GM12878 (cell line): ENCODE measurements at regions not wholly inside any gene's neighbourhood (a gene's known extent, or its start where the extent isn't known, plus 50 kb on each side); places are given as distances from the start of the nearest gene placed in this dataset.

Experiments used
- ATAC-seq: fragments of 200-7000 bp; cut with Tn5 transposase; 3 replicates; pipeline ENCODE4 v1.9.1; 2020; ENCODE audit warnings: mild to moderate bottlenecking, moderate library complexity
- BruUV-seq: library from RNA; stranded (reverse); fragments of 400-500 nt; replicated peaks from 2 replicates; lab custom pipeline; 2021; lab: Mats Ljungman, UMichigan
- CTCF ChIA-PET: fragments of 300-600 bp; sonication (Branson Sonifier 250); formaldehyde crosslinking; extraction: SDS; loops from one replicate; lab custom pipeline; 2021; ENCODE audit warnings: inconsistent platforms; lab: Yijun Ruan, JAX
- POLR2A ChIA-PET: fragments of 350-600 bp; formaldehyde crosslinking; extraction: SDS; loops from one replicate; lab custom pipeline; 2021; ENCODE audit warnings: inconsistent platforms; lab: Charles Lee
- RAD21 ChIA-PET: fragments of 300-600 bp; sonication (Branson Sonifier 250); formaldehyde crosslinking; loops from one replicate; lab custom pipeline; 2023; ENCODE audit warnings: antibody characterized with exemption; ENCODE audit not compliant: unreplicated experiment; lab: Charles Lee
- SMC1A ChIA-PET: fragments of 300-600 bp; sonication (Branson Sonifier 250); formaldehyde crosslinking; loops from one replicate; lab custom pipeline; 2023; ENCODE audit not compliant: unreplicated experiment, uncharacterized antibody; lab: Charles Lee
- DNase-seq: peaks from one replicate; pipeline ENCODE4 v3.0.0-alpha.2; 2011; ENCODE audit warnings: low read depth, low spot score
- FAIRE-seq: peaks from 3 replicates; lab custom pipeline; 2011; peaks lifted over from hg19 to GRCh38; lab: Jason Lieb, UNC
- H2AFZ ChIP-seq: 2 replicates; pipeline ENCODE4 v1.6.0; 2011; ENCODE audit warnings: low read depth, low read length, control low read depth; ENCODE audit not compliant: control insufficient read depth
- H3K27ac ChIP-seq: 2 replicates; pipeline ENCODE4 v1.5.1; 2011; ENCODE audit warnings: control low read depth; ENCODE audit not compliant: control insufficient read depth, insufficient read depth
- H3K27me3 ChIP-seq, 2 experiments: replicated peaks in 1 of 2; 2 replicates each; pipeline versions ENCODE4 v1.6.0 to v1.6.1; 2011; ENCODE audit warnings: low read length in 1 of 2; ENCODE audit not compliant: control insufficient read depth in 2 of 2, insufficient read depth in 2 of 2
- H3K36me3 ChIP-seq, 2 experiments: 2 replicates each; pipeline ENCODE4 v1.5.1; 2011; ENCODE audit warnings: low read length in 1 of 2; ENCODE audit not compliant: control insufficient read depth in 2 of 2, insufficient read depth in 2 of 2
- H3K4me1 ChIP-seq: 2 replicates; pipeline ENCODE4 v1.6.1; 2011; ENCODE audit warnings: mild to moderate bottlenecking, low read length, moderate library complexity, mixed read lengths; ENCODE audit not compliant: control insufficient read depth, insufficient read depth
- H3K4me2 ChIP-seq: 2 replicates; pipeline ENCODE4 v1.6.0; 2011; ENCODE audit warnings: control low read depth; ENCODE audit not compliant: control insufficient read depth, insufficient read depth
- H3K4me3 ChIP-seq: fragments of 200-600 bp; sonication (generic); 2 replicates; pipeline ENCODE4 v1.5.1; 2016
- H3K79me2 ChIP-seq: 2 replicates; pipeline ENCODE4 v1.6.0; 2011; ENCODE audit warnings: low read length; ENCODE audit not compliant: control insufficient read depth, insufficient read depth
- H3K9ac ChIP-seq: 2 replicates; pipeline ENCODE4 v1.8.0; 2011; ENCODE audit warnings: low read length, control low read depth, mixed read lengths; ENCODE audit not compliant: control insufficient read depth, insufficient read depth
- H3K9me3 ChIP-seq: replicated peaks from 3 replicates; pipeline ENCODE4 v1.5.1; 2011; ENCODE audit warnings: mild to moderate bottlenecking, low read length; ENCODE audit not compliant: control insufficient read depth, insufficient read depth
- H4K20me1 ChIP-seq: 2 replicates; pipeline ENCODE4 v1.6.0; 2011; ENCODE audit not compliant: control insufficient read depth, insufficient read depth
- ATF3 ChIP-seq: IDR thresholded peaks from 2 replicates; pipeline ENCODE4 v1.6.1; 2011; ENCODE audit warnings: low read depth, mild to moderate bottlenecking, low read length, moderate library complexity, borderline replicate concordance; ENCODE audit errors: extremely low read depth
- BMI1 ChIP-seq: fragments of 450-650 bp; IDR thresholded peaks from 2 replicates; pipeline ENCODE4 v1.6.1; 2016; ENCODE audit warnings: mild to moderate bottlenecking, moderate library complexity, borderline replicate concordance
- FOXK2 ChIP-seq: fragments of 450-650 bp; IDR thresholded peaks from 2 replicates; pipeline ENCODE4 v1.6.1; 2017; ENCODE audit warnings: mild to moderate bottlenecking, moderate library complexity
- IRF3 ChIP-seq: fragments of 450-650 bp; IDR thresholded peaks from 2 replicates; pipeline ENCODE4 v1.6.1; 2014; ENCODE audit warnings: mild to moderate bottlenecking
- SUPT20H ChIP-seq: IDR thresholded peaks from 2 replicates; pipeline ENCODE4 v1.6.1; 2011; ENCODE audit warnings: low read depth, mild to moderate bottlenecking, low read length, moderate library complexity, borderline replicate concordance; ENCODE audit not compliant: control insufficient read depth
- TCF3 ChIP-seq: IDR thresholded peaks from 2 replicates; pipeline ENCODE4 v1.6.1; 2012; ENCODE audit warnings: low read depth, mild to moderate bottlenecking, low read length, borderline replicate concordance; ENCODE audit not compliant: insufficient read depth
- TCF7 ChIP-seq: IDR thresholded peaks from 2 replicates; pipeline ENCODE4 v1.6.1; 2014; ENCODE audit warnings: antibody characterized with exemption, borderline replicate concordance
- YBX1 ChIP-seq: fragments of 450-650 bp; IDR thresholded peaks from 2 replicates; pipeline ENCODE4 v1.6.1; 2016; ENCODE audit warnings: antibody characterized with exemption
- WGBS: methylation state at CpG from one replicate; pipeline ENCODE4 v1.1.6; 2016; ENCODE audit warnings: low lambda C conversion rate; ENCODE audit not compliant: insufficient replicate concordance, insufficient coverage; ENCODE audit errors: missing lambda C conversion rate; 5-methylcytosine and 5-hydroxymethylcytosine counted together
- in situ Hi-C: fragments of 300-500 bp; cut with MboI; formaldehyde crosslinking; loops from 9 replicates; pipeline ENCODE4 v1.14.3; 2018; ENCODE audit warnings: mixed read lengths
- intact Hi-C: fragments of 100-400 bp; cut with micrococcal nuclease; formaldehyde crosslinking; loops from one replicate; pipeline ENCODE4 v1.14.2; 2022; ENCODE audit not compliant: unreplicated experiment
- TF ChIP-seq, protein P1 (sequence below): IDR thresholded peaks from 2 replicates; pipeline ENCODE4 v1.6.1; 2012; ENCODE audit warnings: low read length, inconsistent platforms

GRCh38 chr14:29092121-29092520, 325.5 kb downstream of the FOXG1 start (continued):
- TF ChIP-seq BMI1: no peak
- TF ChIP-seq IRF3: no peak
- TF ChIP-seq, protein P1, sequence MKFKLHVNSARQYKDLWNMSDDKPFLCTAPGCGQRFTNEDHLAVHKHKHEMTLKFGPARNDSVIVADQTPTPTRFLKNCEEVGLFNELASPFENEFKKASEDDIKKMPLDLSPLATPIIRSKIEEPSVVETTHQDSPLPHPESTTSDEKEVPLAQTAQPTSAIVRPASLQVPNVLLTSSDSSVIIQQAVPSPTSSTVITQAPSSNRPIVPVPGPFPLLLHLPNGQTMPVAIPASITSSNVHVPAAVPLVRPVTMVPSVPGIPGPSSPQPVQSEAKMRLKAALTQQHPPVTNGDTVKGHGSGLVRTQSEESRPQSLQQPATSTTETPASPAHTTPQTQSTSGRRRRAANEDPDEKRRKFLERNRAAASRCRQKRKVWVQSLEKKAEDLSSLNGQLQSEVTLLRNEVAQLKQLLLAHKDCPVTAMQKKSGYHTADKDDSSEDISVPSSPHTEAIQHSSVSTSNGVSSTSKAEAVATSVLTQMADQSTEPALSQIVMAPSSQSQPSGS: no peak
- no peak for TF ChIP-seq TCF7
- TF ChIP-seq YBX1: no peak
- no peak for TF ChIP-seq ATF3

- 0% methylated on average over 1 of the region's 1 CpG for WGBS
- no peak for DNase-seq
- no peak for ATAC-seq
- Histone ChIP-seq H3K36me3 (no peaks in the 10 kb centered on the region), H3K9ac (no peak overlapping the region), H3K27ac (no peak overlapping the region), H3K4me2 (no peak overlapping the region), H3K27me3 (no peaks in the 10 kb centered on the region), H3K4me3 (no peak overlapping the region), H3K79me2 (no peaks in the 10 kb centered on the region), H3K9me3 (no peaks in the 10 kb centered on the region), H4K20me1 (no peaks in the 10 kb centered on the region), H2AFZ (no peak overlapping the region), H3K4me1 (no peaks in the 10 kb centered on the region)
- TF ChIP-seq FOXK2: no peak
- no peak for TF ChIP-seq TCF3
- TF ChIP-seq SUPT20H: no peak
- ChIA-PET CTCF (interaction anchor here (0.6 kb wide), 1 partner anchor 18 kb away, joined by 3 read pairs; no protein-coding TSS in a partner anchor), RAD21 (no interaction called here), POLR2A (no interaction called here), SMC1A (no interaction called here)
- intact Hi-C loops (no loop called here), in situ Hi-C loops (no loop called here)
- no peak for FAIRE-seq
- no TSS peak for BruUV-seq
Observed at GRCh38 chr14:29097476-29097875, 330.9 kb downstream of the FOXG1 start.
